Jurkat, Clone E6-1 (cell line): ENCODE measurements at regions not wholly inside any gene's neighbourhood (a gene's known extent, or its start where the extent isn't known, plus 50 kb on each side); places are given as distances from the start of the nearest gene placed in this dataset.

ENCODE experiments used
- DNase-seq: peaks from one replicate; pipeline ENCODE4 v3.0.0-alpha.2; 2011; ENCODE audit warnings: low read depth, low spot score
- H3K4me3 ChIP-seq: 2 replicates; pipeline ENCODE4 v1.5.1; 2011; ENCODE audit warnings: mild to moderate bottlenecking, low read length, control low read depth, moderate library complexity

DNA sequence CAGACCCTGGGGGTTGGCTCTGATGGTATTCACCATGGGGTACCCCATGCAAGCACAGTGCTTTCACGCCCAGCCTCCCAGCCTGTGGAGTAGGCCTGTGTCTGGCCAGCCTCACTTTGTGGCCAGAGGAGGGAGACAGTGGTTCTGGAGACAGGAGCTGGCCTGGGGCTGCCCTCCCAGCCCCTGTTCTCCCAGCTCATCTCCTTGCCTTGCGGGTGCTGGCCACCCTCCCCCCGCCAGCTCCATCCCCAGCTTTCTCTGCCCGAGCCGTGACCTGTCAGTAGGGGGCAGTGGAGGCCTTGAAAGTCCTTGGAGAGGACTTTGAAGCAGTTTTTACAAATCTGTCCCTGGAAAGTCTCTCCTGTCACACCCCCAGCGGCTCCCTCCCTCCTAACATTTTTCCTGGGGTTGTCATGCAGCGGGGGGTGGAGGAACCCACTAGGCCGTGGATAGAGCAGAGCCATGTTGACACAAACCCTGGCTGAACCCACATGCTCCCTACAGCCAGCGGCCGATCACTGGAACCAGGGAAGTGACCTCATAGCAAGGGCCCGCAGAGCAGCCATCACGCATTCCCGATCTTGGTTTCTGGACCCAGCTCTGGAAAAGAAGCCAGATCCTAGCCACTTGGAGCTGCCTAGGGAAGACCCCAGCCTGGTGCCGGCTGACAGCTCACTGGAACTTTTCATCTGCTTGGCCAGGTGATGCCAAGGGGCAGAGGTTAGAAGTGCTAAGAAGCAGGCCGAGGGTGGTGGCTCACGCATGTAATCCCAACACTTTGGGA, 289.4 kb downstream of the SEC14L1 start:
- H3K4me3 ChIP-seq, result no peak overlapping the region
- peak; percentile 64 for DNase-seq

DNA sequence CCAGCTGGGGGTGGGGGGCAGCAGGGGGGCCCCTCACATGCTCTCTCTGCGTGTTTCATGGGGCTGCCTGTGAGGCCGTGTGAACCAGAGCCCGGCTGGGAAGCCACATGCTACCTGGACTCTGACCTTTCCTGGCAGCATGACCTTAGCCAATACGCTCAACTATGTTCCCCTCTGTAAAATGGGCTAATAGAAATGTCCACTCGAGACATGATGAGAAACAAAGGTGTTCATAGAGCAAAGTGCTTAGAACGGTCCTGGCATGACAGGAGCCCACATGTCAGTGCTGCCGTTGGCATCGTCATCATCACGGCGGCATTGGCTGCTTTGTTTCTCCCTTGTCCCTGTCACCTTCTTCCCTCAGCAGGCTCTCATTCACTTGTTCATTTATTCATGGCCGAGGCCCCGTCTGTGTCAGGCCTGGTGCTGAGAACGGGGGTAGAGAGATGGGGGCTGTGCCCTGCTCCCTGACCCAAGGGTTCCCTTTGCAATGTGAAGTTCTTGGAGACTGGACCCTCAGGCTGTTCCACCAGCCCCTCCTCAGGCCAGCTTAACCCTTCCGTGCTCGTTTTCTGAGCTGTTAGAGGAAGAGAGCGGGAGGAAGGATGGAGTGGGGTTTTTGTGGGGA, 291.4 kb downstream of the SEC14L1 start:
- DNase-seq, result no peak
- no peak overlapping the region for H3K4me3 ChIP-seq

DNA sequence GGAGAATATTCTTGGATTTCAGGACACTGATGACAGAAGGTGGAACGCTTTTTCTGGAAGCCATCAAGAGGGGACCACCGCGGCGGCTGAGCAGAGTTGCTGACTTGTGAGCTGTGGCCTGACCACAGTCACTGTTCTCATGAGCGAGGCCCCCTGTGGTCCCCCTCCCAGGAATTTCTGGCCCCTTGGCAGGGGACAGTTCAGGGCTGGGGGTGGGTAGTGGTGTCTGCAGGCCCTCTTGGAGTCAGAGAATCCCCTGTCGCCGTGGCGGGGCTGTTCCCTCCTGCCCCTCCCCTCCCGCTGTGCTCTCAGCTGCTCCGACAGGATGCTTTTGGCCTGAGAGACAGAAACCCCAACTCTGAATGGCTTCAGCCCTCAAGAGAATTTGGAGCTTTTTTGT, 292.0 kb downstream of the SEC14L1 start:
- no peak for DNase-seq
- H3K4me3 ChIP-seq, result no peak overlapping the region

DNA sequence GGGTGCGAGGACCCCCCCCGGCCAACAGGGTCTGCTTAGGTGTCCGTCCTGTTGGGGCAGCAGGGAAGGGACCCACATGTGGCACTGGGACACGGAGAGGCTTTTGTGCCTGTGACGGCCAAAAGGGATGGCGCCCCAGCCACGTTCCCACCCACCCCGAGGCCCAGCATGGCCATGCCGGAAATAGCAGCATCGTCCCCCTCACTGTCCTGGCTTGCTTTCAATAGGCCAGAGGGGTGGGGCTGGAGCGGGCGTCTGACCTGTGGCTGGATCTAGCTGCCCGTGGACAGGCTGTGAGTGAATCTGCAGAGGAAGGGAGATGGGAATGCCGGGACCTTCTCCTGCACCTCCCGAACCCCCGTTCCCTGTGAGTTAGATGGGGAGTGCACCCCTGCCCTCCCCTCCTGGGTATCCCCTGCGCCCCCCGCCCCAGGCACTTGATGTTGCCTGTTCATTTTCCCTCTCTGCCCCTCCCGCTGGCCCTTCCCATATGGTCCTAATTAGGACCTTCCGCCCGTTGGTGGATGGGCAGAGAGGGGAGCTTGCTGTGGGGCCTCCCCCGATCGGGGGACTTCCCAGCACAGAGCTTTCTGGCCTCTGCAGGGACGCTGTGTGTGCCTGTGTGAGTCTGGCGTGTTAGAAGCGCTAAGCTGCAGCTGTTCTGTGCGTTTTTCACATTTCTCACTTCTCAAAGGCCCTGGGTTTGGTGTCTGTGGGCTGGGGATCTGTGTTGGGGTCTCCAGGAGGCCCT, 292.8 kb downstream of the SEC14L1 start:
- DNase-seq, result no peak
- H3K4me3 ChIP-seq, result no peak overlapping the region

DNA sequence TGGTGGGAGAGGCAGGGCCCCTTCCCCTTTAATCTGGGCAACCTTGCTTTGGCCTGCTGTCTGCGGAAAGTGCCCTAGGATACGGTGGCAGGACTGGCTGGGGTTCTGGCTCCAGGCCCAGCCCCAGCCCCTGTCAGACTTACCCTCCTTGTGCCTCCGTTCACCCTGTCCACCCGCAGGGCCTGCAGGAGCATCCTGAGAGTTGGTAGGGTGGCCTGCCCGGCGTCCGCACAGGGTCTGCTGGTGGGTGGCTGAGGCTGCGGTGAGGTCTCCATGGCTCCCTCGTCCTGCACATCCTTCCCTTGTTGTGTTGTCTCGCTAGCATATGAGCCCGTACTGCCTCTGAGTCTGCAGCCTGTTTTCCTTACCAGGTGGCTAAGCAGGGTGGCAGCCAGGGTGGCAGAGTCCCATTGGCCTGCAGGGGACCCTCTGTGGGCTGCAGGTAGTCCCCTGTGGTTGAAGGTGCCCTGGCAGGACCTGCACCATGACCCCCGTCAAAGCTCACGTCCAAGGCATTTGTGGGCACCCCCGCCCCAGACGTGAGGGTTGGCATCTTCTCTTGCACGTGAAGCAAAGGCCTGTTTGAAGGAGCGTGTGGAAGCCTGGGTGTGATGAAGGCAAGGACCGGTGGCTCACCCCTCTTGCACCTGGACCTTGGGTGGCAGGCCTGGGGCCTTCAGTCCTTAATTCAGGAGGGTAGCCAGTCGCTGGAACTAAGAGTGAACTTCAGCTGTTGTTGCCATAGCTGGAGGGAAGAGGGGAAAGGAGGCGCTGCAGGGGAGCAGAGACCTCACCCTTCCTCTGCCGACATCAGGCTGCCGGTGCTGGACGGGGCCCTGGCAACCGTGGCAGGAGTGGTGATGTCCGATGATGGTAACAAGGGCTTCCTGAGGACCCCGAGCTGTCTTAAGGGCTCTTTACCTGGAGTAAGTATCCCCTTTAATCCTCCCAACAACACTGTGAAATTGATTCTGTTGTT, 293.7 kb downstream of the SEC14L1 start:
- H3K4me3 ChIP-seq, result no peak overlapping the region
- DNase-seq, result no peak

DNA sequence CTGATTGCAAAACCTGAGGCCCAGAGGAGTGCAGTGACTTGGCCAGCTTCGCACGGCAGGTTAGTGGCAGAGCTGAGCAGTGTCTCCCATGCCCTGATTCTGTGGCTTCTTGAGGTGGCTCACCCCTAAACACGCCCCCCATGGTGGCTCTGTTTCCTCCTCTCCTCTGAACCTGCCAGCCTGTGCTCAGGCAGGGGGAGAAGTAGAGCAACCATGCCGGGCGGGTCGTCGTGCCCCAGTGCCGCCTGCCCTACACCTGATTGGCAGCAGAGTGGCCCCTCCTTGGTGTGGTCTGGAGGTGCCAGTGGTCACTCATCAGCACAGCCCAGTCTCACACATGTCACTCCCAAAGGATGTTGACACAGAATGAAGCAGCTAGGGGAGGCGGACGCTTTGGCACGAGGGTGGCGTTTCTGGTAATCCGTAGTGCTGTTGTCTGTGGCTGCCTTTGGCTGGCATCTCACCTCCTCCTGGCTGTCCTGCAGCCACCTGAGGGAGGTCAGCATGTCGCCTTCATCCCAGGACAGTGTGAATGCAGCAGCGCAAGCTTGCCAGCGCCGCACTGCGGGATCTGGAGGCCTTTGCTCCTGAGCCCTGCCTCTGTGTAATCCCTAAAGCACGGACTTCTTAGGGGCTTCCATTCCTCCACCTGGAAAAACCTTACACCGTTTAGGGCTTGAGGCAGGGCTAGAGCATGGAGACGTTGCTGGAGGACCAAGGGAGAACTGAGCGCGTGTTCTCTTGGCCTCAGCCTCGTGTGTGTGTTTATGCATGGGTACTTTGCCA, 294.7 kb downstream of the SEC14L1 start:
- no peak for DNase-seq
- no peak overlapping the region for H3K4me3 ChIP-seq

DNA sequence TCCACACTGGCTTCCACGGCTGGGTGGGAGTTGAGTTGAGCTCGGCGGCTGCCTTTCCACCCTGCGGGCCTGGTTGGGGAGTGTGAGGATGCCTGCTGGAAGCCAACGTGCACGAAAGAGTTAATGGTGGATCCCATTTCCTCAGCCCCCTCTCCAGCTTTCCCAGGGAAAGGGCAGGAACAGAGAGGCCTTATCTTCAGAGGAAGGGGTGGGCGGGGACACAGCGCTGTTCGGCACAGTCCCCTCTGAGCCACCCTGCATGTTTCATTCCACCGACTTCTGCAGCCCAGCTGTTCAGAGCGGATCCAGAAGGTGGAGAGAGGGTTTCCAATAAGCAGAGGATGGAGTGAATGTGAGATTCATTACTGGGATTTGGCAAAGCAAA, 295.3 kb downstream of the SEC14L1 start:
- DNase-seq, result no peak
- H3K4me3 ChIP-seq, result no peak overlapping the region

DNA sequence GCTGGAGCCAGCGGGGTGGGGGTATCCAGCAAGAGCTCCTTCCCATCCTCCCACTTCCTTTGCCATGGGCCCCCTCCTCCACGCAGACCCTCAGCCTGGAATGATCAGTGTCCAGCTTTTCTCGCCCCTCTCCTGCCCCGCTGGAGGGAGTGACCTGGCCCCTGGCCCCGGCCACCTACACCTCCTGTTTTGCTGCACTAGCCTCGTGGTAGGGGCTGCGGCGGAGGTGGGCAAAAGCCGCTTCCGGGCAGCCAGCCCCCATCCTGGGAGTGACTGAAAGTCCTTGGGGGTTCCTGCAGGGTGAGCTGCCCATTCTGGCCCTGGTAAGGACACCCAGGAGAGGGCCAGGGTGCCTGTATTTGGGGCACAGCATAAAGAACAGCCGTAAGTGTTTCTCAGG, 295.7 kb downstream of the SEC14L1 start:
- H3K4me3 ChIP-seq, result no peak overlapping the region
- no peak for DNase-seq

DNA sequence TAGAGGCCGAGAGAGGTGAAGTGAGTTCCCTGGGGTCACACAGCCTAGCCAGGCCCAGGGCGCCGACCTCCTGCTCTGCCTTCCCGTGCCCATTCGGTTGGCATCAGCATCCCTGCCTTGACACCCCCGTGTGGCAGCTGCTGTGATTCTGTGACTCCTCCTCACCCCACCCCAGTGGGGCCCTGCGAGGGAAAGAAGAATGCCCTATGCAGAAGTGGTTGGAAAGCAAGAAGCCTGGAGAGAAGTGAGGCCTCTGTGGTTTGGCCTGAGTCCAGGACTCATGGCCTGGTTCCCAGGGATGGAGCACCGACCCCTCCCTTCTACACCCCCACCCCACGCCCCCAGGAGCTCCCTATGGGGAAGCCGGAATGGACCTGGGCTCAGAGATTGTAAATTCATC, 296.2 kb downstream of the SEC14L1 start:
- DNase-seq, result no peak
- H3K4me3 ChIP-seq, result no peak overlapping the region

DNA sequence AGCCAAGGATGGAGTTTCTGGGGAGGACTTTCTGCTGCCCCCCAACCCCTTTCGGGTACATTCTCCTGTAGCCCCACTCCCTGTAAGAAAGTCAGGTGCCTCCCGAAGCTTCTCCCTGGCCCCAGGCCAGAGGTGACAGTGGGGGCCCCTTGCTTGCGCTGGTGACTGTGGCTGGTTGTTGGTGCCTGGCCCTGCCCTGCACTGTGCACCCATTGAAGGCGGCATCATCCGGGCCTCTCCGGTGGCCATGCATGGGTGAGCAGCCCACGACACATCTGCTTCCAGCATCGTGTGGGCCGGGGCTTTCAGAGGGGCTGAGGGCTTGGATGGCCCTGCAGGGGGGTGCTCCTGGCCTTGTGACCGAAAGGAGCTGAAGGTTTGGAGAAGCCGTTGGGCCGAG, 297.0 kb downstream of the SEC14L1 start:
- no peak for DNase-seq

DNA sequence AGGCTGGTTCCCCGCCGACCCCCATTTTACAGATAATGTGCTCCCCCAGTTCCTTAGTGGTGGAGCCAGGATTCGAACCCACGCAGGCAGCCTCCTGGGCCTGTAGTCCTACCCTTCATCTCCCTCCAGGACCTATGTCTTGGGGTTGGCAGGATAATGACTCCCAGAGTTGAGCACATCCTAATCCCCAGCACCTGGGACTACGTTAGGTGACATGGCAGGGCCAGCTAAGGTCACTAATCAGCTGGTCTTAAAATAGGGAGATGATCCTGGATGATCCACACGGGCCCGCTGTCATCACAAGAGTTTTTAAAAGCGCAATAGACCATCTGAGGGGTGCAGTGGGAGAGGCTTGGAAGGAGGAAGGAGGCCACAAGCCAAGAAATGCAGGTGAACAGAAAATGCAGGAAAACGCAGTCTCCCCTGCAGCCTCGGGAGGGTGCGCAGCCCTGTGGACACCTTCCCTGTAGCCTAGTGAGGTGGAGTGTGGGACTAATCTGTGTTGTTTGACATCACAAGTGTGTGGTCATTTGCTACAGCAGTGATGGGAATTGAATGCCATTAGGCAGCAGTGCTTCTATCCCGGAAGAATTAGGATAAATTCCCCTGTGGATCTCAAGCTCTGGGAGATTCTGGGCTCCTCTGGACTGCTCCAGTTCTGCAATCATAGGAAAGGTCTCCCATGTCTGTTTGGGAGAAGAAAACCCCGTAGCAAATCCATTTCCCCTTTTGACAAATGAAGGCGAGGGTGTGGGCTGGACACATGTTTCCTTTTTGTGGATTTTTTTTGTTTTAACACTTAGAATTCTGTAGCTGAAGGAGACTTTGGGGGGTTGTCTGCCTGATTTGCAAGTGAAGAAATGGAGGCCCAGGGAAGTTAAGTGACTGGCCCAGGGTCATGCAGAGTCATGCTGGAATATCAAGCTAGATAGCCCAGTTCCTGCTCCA, 297.7 kb downstream of the SEC14L1 start:
- H3K4me3 ChIP-seq, result no peak overlapping the region
- no peak for DNase-seq

More for the DNA sequence above, 297.0 kb downstream of the SEC14L1 start:
- H3K4me3 ChIP-seq, result no peak overlapping the region

DNA sequence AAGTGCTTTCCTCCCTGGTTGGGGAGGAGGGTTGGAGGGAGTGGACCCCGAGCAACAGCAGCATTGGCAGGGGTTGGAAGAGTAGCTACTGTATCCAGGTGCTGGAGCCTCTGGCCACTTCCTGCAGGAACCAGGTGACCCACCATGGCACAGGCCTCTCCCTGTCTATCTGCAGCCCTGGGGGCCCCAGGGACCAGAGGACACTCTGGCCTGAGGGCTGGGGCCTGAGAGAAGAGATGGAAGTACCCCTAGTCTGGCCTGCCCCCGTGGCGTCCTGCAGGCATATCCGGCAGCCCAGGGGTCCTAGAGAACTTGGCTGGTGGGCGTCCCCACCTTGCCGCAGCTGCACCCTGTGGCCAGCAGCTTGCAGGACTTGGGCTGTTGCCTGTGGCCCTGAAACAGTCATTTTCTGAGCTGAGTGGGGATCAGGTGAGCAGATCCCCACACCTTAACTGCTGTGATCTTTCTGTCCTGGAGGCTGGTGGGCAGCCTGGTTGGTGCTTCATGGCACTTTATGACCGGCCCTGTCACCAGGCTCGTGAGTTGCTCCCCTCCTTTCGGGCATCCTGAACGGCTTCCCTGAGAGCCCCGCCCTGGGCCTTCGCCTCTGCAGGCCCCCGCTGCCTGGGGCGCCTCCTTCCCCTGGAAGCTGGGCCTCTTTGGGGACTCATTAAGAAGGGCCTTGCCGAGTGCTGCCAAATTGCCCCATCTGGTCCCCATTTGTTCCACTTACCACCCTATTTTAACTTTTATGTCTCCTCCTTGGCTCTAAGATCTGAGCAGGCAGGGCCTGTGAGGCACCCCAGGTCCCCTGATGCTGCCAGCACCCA, 298.6 kb downstream of the SEC14L1 start:
- DNase-seq, result no peak
- no peak overlapping the region for H3K4me3 ChIP-seq

DNA sequence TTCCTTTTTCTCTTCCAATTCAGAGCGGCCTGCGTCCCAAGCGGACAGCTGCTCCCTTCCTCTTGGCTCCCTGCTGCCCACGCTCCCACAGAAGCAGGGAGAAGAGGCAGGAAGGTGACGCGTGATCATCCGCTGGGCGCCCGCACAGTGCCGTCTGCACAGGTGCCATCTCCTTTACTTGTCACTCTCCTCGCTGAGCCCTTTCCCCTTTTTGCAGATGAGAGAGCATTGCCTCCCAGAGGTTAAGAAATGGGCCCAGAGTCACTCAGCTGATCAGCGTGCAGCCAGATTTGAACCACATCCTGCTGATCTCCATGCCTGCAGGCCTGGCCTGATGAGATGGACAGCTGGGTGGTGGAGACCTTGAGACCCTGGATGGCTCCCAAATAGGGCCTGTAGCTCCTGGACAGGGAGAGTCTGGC, 299.8 kb downstream of the SEC14L1 start:
- H3K4me3 ChIP-seq, result peak overlapping the region; percentile 42
- peak; percentile 86 for DNase-seq

DNA sequence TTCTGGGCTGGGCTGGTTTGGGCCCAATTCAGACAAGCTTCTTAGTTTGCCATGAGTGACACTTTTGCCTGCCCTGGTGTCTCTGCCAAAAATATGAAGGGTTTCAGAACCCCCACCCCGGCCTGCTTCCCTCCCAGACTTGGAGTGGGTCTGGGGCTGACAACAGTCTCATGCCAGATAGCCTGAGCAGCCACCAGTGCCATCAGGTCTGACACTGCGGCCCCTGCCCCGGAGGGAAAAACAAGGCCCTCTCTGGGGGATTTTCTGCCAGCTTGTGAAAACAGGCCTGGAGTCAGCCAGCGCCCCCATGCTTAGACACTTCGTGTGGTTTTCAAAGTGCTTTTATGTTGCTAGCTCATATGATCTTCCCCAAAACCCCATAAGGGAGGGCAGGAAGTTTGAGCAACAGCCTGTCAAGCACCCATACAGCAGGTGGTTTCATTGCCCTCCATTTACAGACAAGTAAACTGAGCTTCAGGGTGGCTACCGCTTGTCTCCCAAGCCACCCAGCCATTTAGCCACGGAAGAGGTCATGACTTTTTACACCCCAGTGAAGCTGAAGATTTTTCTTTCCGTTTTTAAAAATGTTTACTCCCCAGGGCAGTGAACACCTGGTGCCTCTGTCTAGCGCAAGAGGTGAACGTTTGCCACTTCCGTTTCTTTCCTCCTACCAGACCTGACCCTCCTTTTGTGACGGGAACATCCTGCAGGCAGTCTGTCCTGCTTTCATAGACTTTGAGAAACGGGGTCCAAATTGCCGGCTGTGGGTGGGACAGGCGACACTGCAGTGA, 300.6 kb downstream of the SEC14L1 start:
- DNase-seq, result peak; percentile 98
- peak overlapping the region; percentile 42 for H3K4me3 ChIP-seq

DNA sequence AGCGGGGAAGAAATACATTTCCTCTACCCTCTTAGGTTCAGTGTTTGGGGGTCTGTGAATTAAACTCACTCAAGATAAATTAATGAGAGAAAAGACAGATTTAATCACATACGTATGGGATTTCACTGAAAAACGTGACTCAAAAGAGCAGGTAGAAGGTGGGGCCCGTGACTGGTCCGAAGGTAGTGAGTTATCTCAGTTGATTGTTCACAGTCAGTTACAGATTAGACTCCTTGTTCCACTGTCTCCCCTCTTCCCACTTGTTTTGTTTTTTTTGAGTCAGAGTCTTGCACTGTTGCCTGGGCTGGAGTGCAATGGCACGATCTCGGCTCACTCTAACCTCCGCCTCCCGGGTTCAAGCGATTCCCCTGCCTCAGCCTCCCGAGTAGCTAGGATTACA, 301.2 kb downstream of the SEC14L1 start:
- peak overlapping the region; percentile 42 for H3K4me3 ChIP-seq
- DNase-seq, result no peak
